ENCODE measurements at regions not wholly inside any gene's neighbourhood (a gene's known extent, or its start where the extent isn't known, plus 50 kb on each side); places are given as distances from the start of the nearest gene placed in this dataset.

DNA sequence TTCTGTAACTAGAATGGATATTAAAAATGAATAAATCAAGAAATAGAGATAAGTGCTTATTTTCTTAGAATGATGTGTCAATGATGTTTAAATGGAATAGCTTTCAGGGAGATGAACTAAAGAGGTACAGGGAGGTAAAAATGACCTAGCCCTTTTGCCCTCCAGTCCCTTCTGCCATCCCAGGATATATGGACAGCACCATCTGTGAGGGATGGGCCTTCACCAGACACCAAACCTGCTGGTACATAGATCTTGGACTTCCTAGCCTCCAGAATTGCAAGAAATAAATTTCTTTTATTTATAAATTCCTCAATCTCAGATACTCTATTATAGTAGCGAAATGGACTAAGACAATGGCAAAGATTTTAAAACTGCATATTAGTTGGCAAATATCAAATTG lies 352.0 kb upstream of the THBS1 start:
- no peak overlapping the region for H3K27ac ChIP-seq (ENCODE audit: insufficient read depth in 1 of 2, low read depth in 1 of 2, low read length in 2 of 2, poor library complexity in 1 of 2, severe bottlenecking in 2 of 2)
- H3K4me3 ChIP-seq (ENCODE audit: control insufficient read depth in 1 of 7, extremely low read depth in 1 of 7, insufficient read depth in 4 of 7, low read depth in 2 of 7, low read length in 6 of 7), result no peak overlapping the region
- no peaks in the 10 kb centered on the region for H3K4me1 ChIP-seq (ENCODE audit: control extremely low read depth in 1 of 4, control insufficient read depth in 4 of 4, insufficient read depth in 4 of 4, low read length in 3 of 4)
- CTCF ChIA-PET, result no interaction called here
- WGBS (ENCODE audit: insufficient coverage), result no CpG with 5 or more reads among the region's 1 CpG
- no peaks in the 10 kb centered on the region for H3K36me3 ChIP-seq (ENCODE audit: control insufficient read depth in 4 of 4, insufficient read depth in 4 of 4, low read length in 3 of 4)
- no peaks in the 10 kb centered on the region for H3K27me3 ChIP-seq (replicated peaks in 2 of 5; ENCODE audit: control insufficient read depth in 4 of 5, insufficient read depth in 5 of 5, low read length in 4 of 5)
- POLR2A ChIA-PET, result no interaction called here
- no peaks in the 10 kb centered on the region for H3K9me3 ChIP-seq (ENCODE audit: control extremely low read depth in 1 of 5, control insufficient read depth in 4 of 5, insufficient read depth in 2 of 5, low read depth in 1 of 5, low read length in 4 of 5)
- DNase-seq, result no peak

DNA sequence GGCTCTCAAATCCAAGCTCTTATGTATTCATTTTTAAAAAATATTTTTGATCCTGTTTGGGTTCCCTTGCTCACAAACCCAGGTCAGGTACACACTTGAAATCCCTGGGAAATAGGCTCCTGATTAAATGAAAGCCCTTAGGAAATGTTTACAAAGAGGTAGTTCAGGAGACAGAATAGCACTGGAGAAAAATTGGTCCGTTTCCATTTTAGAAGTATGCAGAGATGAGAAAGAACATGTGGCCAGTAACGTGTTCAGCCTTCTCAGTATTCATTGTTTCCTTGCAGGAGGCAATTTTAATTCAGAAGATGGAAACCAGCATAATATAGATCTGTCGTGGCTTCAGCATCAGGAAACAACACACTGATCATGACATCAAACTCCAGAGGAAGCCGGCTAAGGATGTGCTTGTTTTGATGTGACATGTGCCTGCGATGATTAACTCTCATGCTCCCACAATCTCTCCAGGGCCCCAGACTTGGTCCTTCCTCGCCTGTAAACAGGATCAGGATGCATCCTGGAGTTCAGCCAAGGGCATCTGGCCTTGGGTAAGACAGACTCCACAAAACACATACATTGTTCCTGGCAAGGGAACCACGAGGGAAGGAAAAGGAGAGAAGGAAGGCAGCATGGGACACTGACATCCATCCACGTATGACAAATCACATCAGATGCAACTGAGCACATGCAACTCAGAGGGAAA lies 350.5 kb upstream of the THBS1 start:
- Histone ChIP-seq H3K27ac (ENCODE audit: insufficient read depth in 1 of 2, low read depth in 1 of 2, low read length in 2 of 2, poor library complexity in 1 of 2, severe bottlenecking in 2 of 2) (no peak overlapping the region), H3K4me1 (ENCODE audit: control extremely low read depth in 1 of 4, control insufficient read depth in 4 of 4, insufficient read depth in 4 of 4, low read length in 3 of 4) (no peaks in the 10 kb centered on the region), H3K27me3 (replicated peaks in 2 of 5; ENCODE audit: control insufficient read depth in 4 of 5, insufficient read depth in 5 of 5, low read length in 4 of 5) (no peaks in the 10 kb centered on the region), H3K36me3 (ENCODE audit: control insufficient read depth in 4 of 4, insufficient read depth in 4 of 4, low read length in 3 of 4) (no peaks in the 10 kb centered on the region), H3K9me3 (ENCODE audit: control extremely low read depth in 1 of 5, control insufficient read depth in 4 of 5, insufficient read depth in 2 of 5, low read depth in 1 of 5, low read length in 4 of 5) (no peaks in the 10 kb centered on the region), H3K4me3 (ENCODE audit: control insufficient read depth in 1 of 7, extremely low read depth in 1 of 7, insufficient read depth in 4 of 7, low read depth in 2 of 7, low read length in 6 of 7) (no peak overlapping the region)
- ChIA-PET POLR2A (no interaction called here), CTCF (no interaction called here)
- no peak for DNase-seq
- 72% methylated on average over 4 of the region's 8 CpGs for WGBS (ENCODE audit: insufficient coverage)

DNA sequence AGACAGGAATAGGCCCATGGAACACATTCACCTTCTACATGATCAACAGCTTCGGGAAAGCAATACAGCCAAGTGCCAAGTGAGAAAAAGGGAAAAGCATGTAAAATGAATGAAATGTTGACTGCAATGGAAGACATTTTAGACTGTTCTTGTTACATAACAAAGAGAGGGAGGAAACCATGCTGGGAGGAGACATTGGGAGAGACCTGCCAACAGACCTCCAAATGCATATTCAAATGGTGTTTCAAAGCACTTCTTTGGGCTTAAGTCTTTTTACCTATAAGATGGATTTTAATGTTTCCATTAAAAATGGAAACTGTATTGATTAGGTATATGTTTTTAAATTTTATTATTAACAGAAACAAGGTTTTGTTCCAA lies 350.0 kb upstream of the THBS1 start:
- H3K27ac ChIP-seq (ENCODE audit: insufficient read depth in 1 of 2, low read depth in 1 of 2, low read length in 2 of 2, poor library complexity in 1 of 2, severe bottlenecking in 2 of 2), result no peak overlapping the region
- ChIA-PET CTCF (no interaction called here), POLR2A (no interaction called here)
- no peaks in the 10 kb centered on the region for H3K4me1 ChIP-seq (ENCODE audit: control extremely low read depth in 1 of 4, control insufficient read depth in 4 of 4, insufficient read depth in 4 of 4, low read length in 3 of 4)
- H3K4me3 ChIP-seq (ENCODE audit: control insufficient read depth in 1 of 7, extremely low read depth in 1 of 7, insufficient read depth in 4 of 7, low read depth in 2 of 7, low read length in 6 of 7), result peak overlapping the region in 1 of 7 experiments; percentile 9
- H3K36me3 ChIP-seq (ENCODE audit: control insufficient read depth in 4 of 4, insufficient read depth in 4 of 4, low read length in 3 of 4), result no peaks in the 10 kb centered on the region
- no peaks in the 10 kb centered on the region for H3K27me3 ChIP-seq (replicated peaks in 2 of 5; ENCODE audit: control insufficient read depth in 4 of 5, insufficient read depth in 5 of 5, low read length in 4 of 5)
- DNase-seq, result no peak
- H3K9me3 ChIP-seq (ENCODE audit: control extremely low read depth in 1 of 5, control insufficient read depth in 4 of 5, insufficient read depth in 2 of 5, low read depth in 1 of 5, low read length in 4 of 5), result no peaks in the 10 kb centered on the region
- WGBS (ENCODE audit: insufficient coverage), result no CpG with 5 or more reads among the region's 1 CpG

DNA sequence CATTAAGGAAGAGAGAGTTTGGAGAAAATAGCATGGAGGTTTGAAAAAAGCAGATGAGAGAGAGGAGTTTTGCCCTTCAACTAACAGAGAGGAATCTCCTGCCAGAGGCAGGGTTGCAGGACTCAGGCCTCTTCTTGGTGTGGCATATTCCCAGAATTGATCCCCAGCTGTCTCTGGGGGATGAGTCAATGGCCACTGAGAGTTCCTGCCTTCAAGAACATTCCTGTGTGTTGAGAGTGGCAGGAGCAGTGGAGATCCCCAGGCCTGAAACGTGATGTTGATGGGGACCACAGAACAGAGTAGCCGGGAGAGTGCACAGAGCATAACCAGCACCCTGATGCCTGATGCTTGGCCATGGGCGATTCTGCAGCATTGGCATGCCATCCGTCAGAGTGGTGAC lies 348.4 kb upstream of the THBS1 start:
- Histone ChIP-seq H3K4me3 (ENCODE audit: control insufficient read depth in 1 of 7, extremely low read depth in 1 of 7, insufficient read depth in 4 of 7, low read depth in 2 of 7, low read length in 6 of 7) (no peak overlapping the region), H3K9me3 (ENCODE audit: control extremely low read depth in 1 of 5, control insufficient read depth in 4 of 5, insufficient read depth in 2 of 5, low read depth in 1 of 5, low read length in 4 of 5) (no peaks in the 10 kb centered on the region), H3K27ac (ENCODE audit: insufficient read depth in 1 of 2, low read depth in 1 of 2, low read length in 2 of 2, poor library complexity in 1 of 2, severe bottlenecking in 2 of 2) (no peak overlapping the region), H3K27me3 (replicated peaks in 2 of 5; ENCODE audit: control insufficient read depth in 4 of 5, insufficient read depth in 5 of 5, low read length in 4 of 5) (no peaks in the 10 kb centered on the region), H3K36me3 (ENCODE audit: control insufficient read depth in 4 of 4, insufficient read depth in 4 of 4, low read length in 3 of 4) (no peaks in the 10 kb centered on the region), H3K4me1 (ENCODE audit: control extremely low read depth in 1 of 4, control insufficient read depth in 4 of 4, insufficient read depth in 4 of 4, low read length in 3 of 4) (peaks cover 0 to 3% (median 0%) of the 10 kb centered on the region in 4 experiments)
- ChIA-PET CTCF (no interaction called here), POLR2A (no interaction called here)
- WGBS (ENCODE audit: insufficient coverage), result 100% methylated on average over 4 of the region's 4 CpGs
- no peak for DNase-seq

DNA sequence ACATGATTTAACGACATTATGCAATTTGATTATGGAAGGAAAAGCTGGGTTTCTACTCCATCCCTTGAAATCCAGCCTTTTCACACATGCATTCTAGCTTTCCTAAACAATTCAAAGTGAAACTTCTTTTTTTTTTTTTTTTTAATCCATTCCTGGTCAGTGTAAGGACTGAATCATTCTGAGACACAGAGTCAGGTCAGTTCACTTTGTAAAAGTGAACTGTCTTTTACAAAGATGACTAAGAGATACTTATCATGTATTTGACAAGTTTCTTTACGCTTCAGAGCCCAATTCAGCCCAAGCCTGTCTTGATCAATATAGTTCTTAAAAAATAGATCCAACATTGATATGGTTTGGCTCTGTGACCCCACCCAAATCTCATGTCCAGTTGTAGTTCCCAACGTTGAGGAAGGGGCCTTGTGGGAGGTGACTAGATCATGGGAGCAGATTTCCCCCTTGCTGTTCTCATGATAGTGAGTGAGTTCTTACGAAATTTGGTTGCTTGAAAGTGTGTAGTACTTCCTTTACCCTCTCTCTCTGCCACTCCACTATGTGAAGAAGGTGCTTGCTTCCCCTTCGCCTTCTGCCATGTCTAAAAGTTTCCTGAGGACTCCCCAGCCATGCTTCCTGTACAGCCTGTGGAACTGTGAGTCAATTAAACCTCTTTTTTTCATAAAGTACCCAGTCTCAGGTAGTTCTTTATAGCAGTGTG lies 345.6 kb upstream of the THBS1 start:
- H3K9me3 ChIP-seq (ENCODE audit: control extremely low read depth in 1 of 5, control insufficient read depth in 4 of 5, insufficient read depth in 2 of 5, low read depth in 1 of 5, low read length in 4 of 5), result no peaks in the 10 kb centered on the region
- 80% methylated on average over 2 of the region's 5 CpGs for WGBS (ENCODE audit: insufficient coverage)
- H3K4me1 ChIP-seq (ENCODE audit: control extremely low read depth in 1 of 4, control insufficient read depth in 4 of 4, insufficient read depth in 4 of 4, low read length in 3 of 4), result peaks cover 0 to 3% (median 0%) of the 10 kb centered on the region in 4 experiments
- ChIA-PET CTCF (no interaction called here), POLR2A (no interaction called here)
- H3K27me3 ChIP-seq (replicated peaks in 2 of 5; ENCODE audit: control insufficient read depth in 4 of 5, insufficient read depth in 5 of 5, low read length in 4 of 5), result no peaks in the 10 kb centered on the region
- DNase-seq, result no peak
- H3K4me3 ChIP-seq (ENCODE audit: control insufficient read depth in 1 of 7, extremely low read depth in 1 of 7, insufficient read depth in 4 of 7, low read depth in 2 of 7, low read length in 6 of 7), result no peak overlapping the region
- no peaks in the 10 kb centered on the region for H3K36me3 ChIP-seq (ENCODE audit: control insufficient read depth in 4 of 4, insufficient read depth in 4 of 4, low read length in 3 of 4)
- H3K27ac ChIP-seq (ENCODE audit: insufficient read depth in 1 of 2, low read depth in 1 of 2, low read length in 2 of 2, poor library complexity in 1 of 2, severe bottlenecking in 2 of 2), result no peak overlapping the region

DNA sequence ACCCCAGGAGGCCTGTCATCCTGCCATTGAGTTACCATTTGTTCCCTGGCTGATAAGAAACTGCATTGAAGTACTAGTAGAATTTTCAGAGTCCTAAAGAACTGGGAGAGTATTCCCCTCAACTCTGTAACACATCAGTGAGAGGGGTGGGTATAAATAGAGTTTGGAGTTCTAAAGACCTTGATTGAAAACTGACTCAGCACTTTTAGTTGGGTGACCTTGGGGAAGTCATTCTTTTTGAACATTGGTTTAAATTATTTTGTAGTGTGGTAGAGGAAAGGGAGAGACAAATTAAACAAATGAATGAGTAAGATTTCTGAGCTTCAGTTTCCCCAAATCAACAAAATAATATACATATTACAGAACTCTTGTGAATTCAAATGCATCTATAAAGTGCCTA lies 344.5 kb upstream of the THBS1 start:
- H3K4me1 ChIP-seq (ENCODE audit: control extremely low read depth in 1 of 4, control insufficient read depth in 4 of 4, insufficient read depth in 4 of 4, low read length in 3 of 4), result peaks cover 0 to 3% (median 0%) of the 10 kb centered on the region in 4 experiments
- no peak overlapping the region for H3K4me3 ChIP-seq (ENCODE audit: control insufficient read depth in 1 of 7, extremely low read depth in 1 of 7, insufficient read depth in 4 of 7, low read depth in 2 of 7, low read length in 6 of 7)
- CTCF ChIA-PET, result interaction anchor here (0.5 kb wide), 1 partner anchor 739 kb away, joined by 5 read pairs; no protein-coding TSS in a partner anchor

DNA sequence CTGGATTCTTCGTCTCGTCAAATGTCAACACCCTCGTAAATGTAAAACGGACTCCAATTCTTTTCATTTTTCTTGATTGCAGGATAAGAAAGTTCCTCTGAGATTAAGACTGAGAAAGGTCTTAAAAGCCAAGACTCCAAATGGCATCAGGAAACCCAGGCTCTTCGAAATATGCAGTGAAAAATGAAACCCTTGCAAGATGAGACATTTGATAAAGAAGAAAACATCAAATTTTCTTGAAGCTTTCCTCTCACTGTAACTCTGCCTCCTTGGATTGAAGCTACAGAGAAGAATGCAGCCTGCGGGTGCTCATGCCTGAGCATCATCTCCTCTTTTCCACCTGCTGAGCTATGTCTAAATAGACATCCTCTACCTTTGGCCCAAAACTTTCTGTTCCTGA lies 342.4 kb upstream of the THBS1 start:
- H3K27ac ChIP-seq (ENCODE audit: insufficient read depth in 1 of 2, low read depth in 1 of 2, low read length in 2 of 2, poor library complexity in 1 of 2, severe bottlenecking in 2 of 2), result no peak overlapping the region
- DNase-seq, result no peak
- H3K27me3 ChIP-seq (replicated peaks in 2 of 5; ENCODE audit: control insufficient read depth in 4 of 5, insufficient read depth in 5 of 5, low read length in 4 of 5), result no peaks in the 10 kb centered on the region
- H3K4me3 ChIP-seq (ENCODE audit: control insufficient read depth in 1 of 7, extremely low read depth in 1 of 7, insufficient read depth in 4 of 7, low read depth in 2 of 7, low read length in 6 of 7), result no peak overlapping the region
- H3K4me1 ChIP-seq (ENCODE audit: control extremely low read depth in 1 of 4, control insufficient read depth in 4 of 4, insufficient read depth in 4 of 4, low read length in 3 of 4), result peaks cover 0 to 3% (median 0%) of the 10 kb centered on the region in 4 experiments
- no peaks in the 10 kb centered on the region for H3K9me3 ChIP-seq (ENCODE audit: control extremely low read depth in 1 of 5, control insufficient read depth in 4 of 5, insufficient read depth in 2 of 5, low read depth in 1 of 5, low read length in 4 of 5)
- H3K36me3 ChIP-seq (ENCODE audit: control insufficient read depth in 4 of 4, insufficient read depth in 4 of 4, low read length in 3 of 4), result no peaks in the 10 kb centered on the region
- ChIA-PET POLR2A (no interaction called here), CTCF (no interaction called here)
- 91% methylated on average over 6 of the region's 6 CpGs for WGBS (ENCODE audit: insufficient coverage)

More for the DNA sequence above, 344.5 kb upstream of the THBS1 start:
- Histone ChIP-seq H3K36me3 (ENCODE audit: control insufficient read depth in 4 of 4, insufficient read depth in 4 of 4, low read length in 3 of 4) (no peaks in the 10 kb centered on the region), H3K9me3 (ENCODE audit: control extremely low read depth in 1 of 5, control insufficient read depth in 4 of 5, insufficient read depth in 2 of 5, low read depth in 1 of 5, low read length in 4 of 5) (no peaks in the 10 kb centered on the region), H3K27ac (ENCODE audit: insufficient read depth in 1 of 2, low read depth in 1 of 2, low read length in 2 of 2, poor library complexity in 1 of 2, severe bottlenecking in 2 of 2) (no peak overlapping the region), H3K27me3 (replicated peaks in 2 of 5; ENCODE audit: control insufficient read depth in 4 of 5, insufficient read depth in 5 of 5, low read length in 4 of 5) (no peaks in the 10 kb centered on the region)
- no peak for DNase-seq
- POLR2A ChIA-PET, result no interaction called here
